Gastrocnemius medialis (tissue), 4 donors: ENCODE measurements at regions not wholly inside any gene's neighbourhood (a gene's known extent, or its start where the extent isn't known, plus 50 kb on each side); places are given as distances from the start of the nearest gene placed in this dataset.

Source experiments
- ATAC-seq, 2 donors: fragments of 150-250 bp; one replicate each; pipeline ENCODE4 v1.9.1; 2016
- DNase-seq, 2 donors: peaks; one replicate each; pipeline ENCODE4 v3.0.0-alpha.2; 2019
- H3K27ac ChIP-seq, 4 donors: fragments of 200-600 bp; sonication (generic); 1 replicate in 1 of 4; 2 replicates in 3 of 4; pipeline ENCODE4 v1.5.1; 2016 to 2018; ENCODE audit warnings: mild to moderate bottlenecking in 2 of 4, moderate library complexity in 1 of 4
- H3K27me3 ChIP-seq, 3 donors: fragments of 200-600 bp; sonication (generic) in 2 of 3; 1 replicate in 1 of 3; 2 replicates in 2 of 3; pipeline versions ENCODE4 v1.5.1 to v1.6.0; 2016 to 2019; ENCODE audit warnings: mild to moderate bottlenecking in 1 of 3, moderate library complexity in 1 of 3
- H3K36me3 ChIP-seq, 2 donors: fragments of 200-600 bp; sonication (generic) in 1 of 2; one replicate each; pipeline ENCODE4 v1.5.1; 2017 to 2018
- H3K4me1 ChIP-seq, 2 donors: fragments of 200-600 bp; sonication (generic) in 1 of 2; one replicate each; pipeline ENCODE4 v1.5.1; 2016 to 2017; ENCODE audit warnings: mild to moderate bottlenecking in 2 of 2
- H3K4me3 ChIP-seq, 4 donors: fragments of 200-600 bp; sonication (generic) in 3 of 4; 1 replicate in 1 of 4; 2 replicates in 3 of 4; pipeline ENCODE4 v1.5.1; 2016 to 2019; ENCODE audit warnings: mild to moderate bottlenecking in 2 of 4
- H3K9me3 ChIP-seq, 3 donors: fragments of 200-600 bp; sonication (generic) in 2 of 3; 1 replicate in 1 of 3; 2 replicates in 2 of 3; pipeline ENCODE4 v1.5.1; 2016 to 2019
- CTCF ChIP-seq, 5 experiments: fragments of 450-650 bp in 3 of 5; fragments of 200-600 bp in 2 of 5; sonication (generic) in 2 of 5; IDR thresholded peaks in 4 of 5; conservative IDR thresholded peaks in 1 of 5; 1 replicate in 4 of 5; 2 replicates in 1 of 5; pipeline ENCODE4 v1.5.1; 2016 to 2019; ENCODE audit warnings: antibody characterized with exemption in 5 of 5, mild to moderate bottlenecking in 3 of 5, moderate library complexity in 3 of 5
- POLR2A ChIP-seq, 2 donors: fragments of 450-650 bp; IDR thresholded peaks; one replicate each; pipeline ENCODE4 v1.6.1; 2017; ENCODE audit warnings: antibody characterized with exemption in 2 of 2, mild to moderate bottlenecking in 2 of 2, moderate library complexity in 2 of 2
- in situ Hi-C, 4 donors: fragments of 200-750 bp; cut with MboI; loops; one replicate each; pipeline versions ENCODE4 v1.15.0 to v1.8.0; 2017; ENCODE audit warnings: low sequenced_read_pairs in 4 of 4
- intact Hi-C: fragments of 100-400 bp; cut with DNase I; formaldehyde crosslinking; loops from one replicate; pipeline ENCODE4 v1.15.1; 2023; ENCODE audit warnings: low total_unique reads

GRCh38 chr3:7927864-7928263 is 573.8 kb upstream of the LMCD1 start:
- no peak for ATAC-seq
- no peak for DNase-seq
- H3K27ac ChIP-seq: no peak overlapping the region
- intact Hi-C loops (no loop called here), in situ Hi-C loops (no loop called here)
- H3K4me3 ChIP-seq: no peak overlapping the region
- no peaks in the 10 kb centered on the region for H3K9me3 ChIP-seq
- no peaks in the 10 kb centered on the region for H3K4me1 ChIP-seq
- no peaks in the 10 kb centered on the region for H3K36me3 ChIP-seq
- TF ChIP-seq CTCF (IDR thresholded peaks at IDR 0.05 in 4 of 5, conservative IDR thresholded peaks at IDR 0.05 in 1 of 5): no peak
- no peak for TF ChIP-seq POLR2A (IDR thresholded peaks at IDR 0.05)
- no peaks in the 10 kb centered on the region for H3K27me3 ChIP-seq

GRCh38 chr3:7929319-7929889 is 572.2 kb upstream of the LMCD1 start:
- H3K36me3 ChIP-seq: no peaks in the 10 kb centered on the region
- intact Hi-C loops (no loop called here), in situ Hi-C loops (no loop called here)
- ATAC-seq (no peak), DNase-seq (no peak)
- H3K4me1 ChIP-seq: no peaks in the 10 kb centered on the region
- H3K9me3 ChIP-seq: no peaks in the 10 kb centered on the region
- no peak overlapping the region for H3K27ac ChIP-seq
- TF ChIP-seq CTCF (IDR thresholded peaks at IDR 0.05 in 4 of 5, conservative IDR thresholded peaks at IDR 0.05 in 1 of 5) (no peak), POLR2A (IDR thresholded peaks at IDR 0.05) (no peak)
- no peaks in the 10 kb centered on the region for H3K27me3 ChIP-seq
- H3K4me3 ChIP-seq: no peak overlapping the region

GRCh38 chr3:7934362-7934761 is 567.3 kb upstream of the LMCD1 start:
- ATAC-seq: no peak
- Histone ChIP-seq H3K27me3 (no peaks in the 10 kb centered on the region), H3K4me3 (no peak overlapping the region), H3K4me1 (no peaks in the 10 kb centered on the region), H3K36me3 (no peaks in the 10 kb centered on the region), H3K9me3 (no peaks in the 10 kb centered on the region), H3K27ac (no peak overlapping the region)
- in situ Hi-C loops (no loop called here), intact Hi-C loops (no loop called here)
- no peak for DNase-seq
- TF ChIP-seq CTCF (IDR thresholded peaks at IDR 0.05 in 4 of 5, conservative IDR thresholded peaks at IDR 0.05 in 1 of 5) (no peak), POLR2A (IDR thresholded peaks at IDR 0.05) (no peak)

- in situ Hi-C loops (no loop called here), intact Hi-C loops (no loop called here)
- Histone ChIP-seq H3K4me3 (no peak overlapping the region), H3K9me3 (no peaks in the 10 kb centered on the region), H3K27ac (no peak overlapping the region), H3K36me3 (no peaks in the 10 kb centered on the region), H3K4me1 (no peaks in the 10 kb centered on the region), H3K27me3 (no peaks in the 10 kb centered on the region)
- DNase-seq: no peak
- TF ChIP-seq POLR2A (IDR thresholded peaks at IDR 0.05) (no peak), CTCF (IDR thresholded peaks at IDR 0.05 in 4 of 5, conservative IDR thresholded peaks at IDR 0.05 in 1 of 5) (no peak)
- no peak for ATAC-seq
These were observed 553.7 kb upstream of the LMCD1 start for GRCh38 chr3:7947930-7948329.

- Histone ChIP-seq H3K4me3 (no peak overlapping the region), H3K36me3 (no peaks in the 10 kb centered on the region), H3K27ac (no peak overlapping the region), H3K4me1 (no peaks in the 10 kb centered on the region), H3K27me3 (no peaks in the 10 kb centered on the region), H3K9me3 (no peaks in the 10 kb centered on the region)
- TF ChIP-seq CTCF (IDR thresholded peaks at IDR 0.05 in 4 of 5, conservative IDR thresholded peaks at IDR 0.05 in 1 of 5) (no peak), POLR2A (IDR thresholded peaks at IDR 0.05) (no peak)
- in situ Hi-C loops: no loop called here
- ATAC-seq (no peak), DNase-seq (no peak)
- intact Hi-C loops: no loop called here
These were observed 550.7 kb upstream of the LMCD1 start for GRCh38 chr3:7950890-7951289.
